ENCODE measurements at regions not wholly inside any gene's neighbourhood (a gene's known extent, or its start where the extent isn't known, plus 50 kb on each side); places are given as distances from the start of the nearest gene placed in this dataset.

GRCh38 chr12:24473097-24473496 lies 475.8 kb downstream of the BCAT1 start:
- DNase-seq (ENCODE audit: low spot score): no peak

GRCh38 chr12:24470050-24470449 lies 478.9 kb downstream of the BCAT1 start:
- no peak for DNase-seq (ENCODE audit: low spot score)

GRCh38 chr12:24469089-24469488 lies 479.8 kb downstream of the BCAT1 start:
- no peak for DNase-seq (ENCODE audit: low spot score)

DNA sequence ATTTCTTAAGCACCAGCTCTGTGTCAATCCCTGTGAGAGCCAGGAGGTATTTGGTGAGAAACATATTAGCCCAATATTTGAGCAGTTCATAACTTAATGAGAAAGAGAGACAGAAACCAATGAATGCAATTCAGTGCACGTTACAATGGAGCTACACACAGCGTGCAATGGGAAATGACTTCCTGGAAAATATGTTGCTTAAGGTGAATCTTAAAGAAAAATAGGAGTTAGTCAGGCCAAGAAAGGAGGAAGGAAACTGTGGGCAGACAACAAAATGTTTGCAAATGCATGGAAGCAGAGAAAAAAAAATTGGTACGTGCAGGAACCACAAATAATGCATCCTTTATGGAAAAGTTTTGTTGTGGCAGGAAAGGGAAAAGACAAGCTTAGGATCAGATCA lies 481.7 kb downstream of the BCAT1 start:
- DNase-seq (ENCODE audit: low spot score): no peak

DNA sequence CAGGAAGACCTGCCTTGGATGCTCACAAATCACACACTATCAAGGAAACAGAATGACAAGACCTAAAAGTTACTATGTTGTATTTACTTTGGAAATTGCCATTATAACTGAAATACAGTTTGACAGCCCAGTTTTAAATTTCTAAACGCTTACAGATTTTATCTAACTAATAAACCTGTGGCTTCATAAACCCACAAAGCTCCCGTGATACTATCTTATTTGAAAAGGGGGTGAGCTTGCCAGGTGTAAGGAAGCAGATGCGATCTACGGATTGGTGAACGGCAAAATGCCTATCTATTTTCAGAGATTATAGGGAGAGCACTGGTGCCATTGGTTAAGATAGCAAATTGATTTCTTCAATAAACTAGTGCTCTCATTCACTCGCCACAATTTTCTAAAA lies 485.5 kb downstream of the BCAT1 start:
- no peak for DNase-seq (ENCODE audit: low spot score)

GRCh38 chr12:24462946-24463345 lies 486.0 kb downstream of the BCAT1 start:
- DNase-seq (ENCODE audit: low spot score): no peak

- no peak for DNase-seq (ENCODE audit: low spot score)
Observed at GRCh38 chr12:24460506-24460905, 488.4 kb downstream of the BCAT1 start.

- DNase-seq (ENCODE audit: low spot score): no peak
Observed at GRCh38 chr12:24460099-24460498, 488.8 kb downstream of the BCAT1 start.

- no peak for DNase-seq (ENCODE audit: low spot score)
Observed at GRCh38 chr12:24455811-24456210, 493.1 kb downstream of the BCAT1 start.

DNA sequence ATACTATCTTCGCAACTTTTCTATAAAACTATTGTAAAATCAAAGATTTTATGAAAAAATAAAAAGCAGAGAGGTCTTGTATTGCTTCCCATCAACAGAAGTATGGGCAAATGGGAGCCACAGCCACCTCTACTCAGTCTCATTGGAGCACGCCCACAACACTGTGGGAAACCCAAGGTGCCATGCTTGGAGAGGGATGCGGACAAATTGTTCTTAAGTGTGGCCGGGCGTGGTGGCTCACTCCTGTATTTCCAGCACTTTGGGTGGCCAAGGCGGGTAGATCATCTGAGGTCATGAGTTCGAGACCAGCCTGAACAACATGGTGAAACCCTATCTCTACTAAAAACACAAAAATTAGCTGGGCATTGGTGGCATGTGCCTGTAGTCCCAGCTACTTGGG lies 498.2 kb upstream of the SOX5 start:
- DNase-seq (ENCODE audit: low spot score): no peak

DNA sequence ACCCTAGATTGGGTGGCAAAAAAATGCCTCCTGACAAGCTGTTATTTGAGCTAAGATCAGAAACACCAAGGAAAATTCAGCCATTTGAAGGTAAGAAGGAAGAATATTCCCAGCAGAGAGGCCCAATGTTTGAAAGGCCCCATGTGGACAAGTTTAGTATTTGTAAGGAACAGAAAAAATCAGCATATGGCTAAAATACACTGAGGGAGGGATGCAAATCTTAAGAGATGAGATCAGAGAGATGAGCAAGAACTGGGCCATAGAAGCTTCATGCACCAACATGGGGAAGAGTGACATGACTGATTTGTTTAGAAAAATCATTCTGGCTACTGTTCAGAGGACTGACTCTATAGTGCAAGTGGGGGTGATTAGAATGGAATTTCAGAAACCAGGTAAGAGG lies 496.8 kb upstream of the SOX5 start:
- DNase-seq (ENCODE audit: low spot score): no peak

GRCh38 chr12:24444634-24445033 lies 495.2 kb upstream of the SOX5 start:
- DNase-seq (ENCODE audit: low spot score): no peak

DNA sequence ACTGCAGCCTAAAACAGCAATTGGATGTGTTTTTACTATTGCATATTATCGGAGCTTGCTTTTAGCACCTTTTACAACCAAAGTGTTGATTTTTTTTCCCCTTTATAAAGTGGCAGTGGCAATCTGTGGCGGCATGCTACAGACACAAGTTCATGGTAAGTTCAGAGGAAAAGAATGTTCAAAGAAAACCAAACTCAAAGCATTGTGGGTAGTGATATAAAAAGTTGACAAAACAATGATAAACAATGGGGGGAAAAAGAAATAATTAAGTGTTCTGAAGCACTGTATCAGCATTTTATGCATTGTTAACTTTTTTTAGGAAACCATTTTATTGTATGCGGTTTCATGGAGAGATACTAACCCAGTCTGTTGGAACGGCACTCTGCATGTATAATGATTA lies 492.0 kb upstream of the SOX5 start:
- DNase-seq (ENCODE audit: low spot score): no peak

- DNase-seq (ENCODE audit: low spot score): no peak
Observed at GRCh38 chr12:24436667-24437066, 487.2 kb upstream of the SOX5 start.

GRCh38 chr12:24431872-24432271 lies 482.4 kb upstream of the SOX5 start:
- DNase-seq (ENCODE audit: low spot score): no peak

GRCh38 chr12:24427776-24428175 lies 478.3 kb upstream of the SOX5 start:
- DNase-seq (ENCODE audit: low spot score): no peak

- no peak for DNase-seq (ENCODE audit: low spot score)
Observed at GRCh38 chr12:24425601-24425970, 476.1 kb upstream of the SOX5 start.

DNA sequence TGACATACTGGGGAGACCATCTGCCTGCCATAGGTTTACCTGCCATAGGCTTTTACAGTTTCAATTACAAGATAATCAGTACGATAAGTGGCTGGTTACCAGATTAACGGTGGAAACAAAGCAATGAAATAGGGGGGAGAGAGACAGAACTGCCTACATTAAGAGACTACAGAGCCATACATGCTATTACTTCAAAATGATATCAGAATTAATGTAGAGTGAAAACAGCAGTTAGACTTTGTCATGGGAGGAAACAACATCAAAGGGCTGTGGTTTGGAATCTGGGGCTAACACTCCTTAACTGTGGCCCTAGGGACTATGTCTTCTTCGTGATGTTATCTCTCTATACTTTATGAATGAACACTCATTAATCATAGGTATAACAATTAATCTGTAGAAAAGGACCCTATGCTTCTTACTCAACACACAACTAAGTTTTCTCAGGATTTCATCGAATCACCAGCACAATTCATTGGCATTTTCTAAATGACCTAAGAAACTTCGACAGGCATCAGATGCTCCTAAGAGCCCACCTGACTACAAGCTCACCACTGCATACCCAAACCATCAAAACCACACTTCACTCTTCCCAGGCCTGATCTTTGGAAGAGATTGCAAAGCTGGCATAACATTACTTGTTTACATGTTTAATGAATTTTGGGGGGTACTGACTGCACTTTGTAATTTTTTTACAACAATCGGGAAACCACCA lies 475.6 kb upstream of the SOX5 start:
- no peak for DNase-seq (ENCODE audit: low spot score)

GRCh38 chr12:24424376-24424775 lies 474.9 kb upstream of the SOX5 start:
- DNase-seq (ENCODE audit: low spot score): no peak

- no peak for DNase-seq (ENCODE audit: low spot score)
Observed at GRCh38 chr12:24423611-24424010, 474.1 kb upstream of the SOX5 start.

DNA sequence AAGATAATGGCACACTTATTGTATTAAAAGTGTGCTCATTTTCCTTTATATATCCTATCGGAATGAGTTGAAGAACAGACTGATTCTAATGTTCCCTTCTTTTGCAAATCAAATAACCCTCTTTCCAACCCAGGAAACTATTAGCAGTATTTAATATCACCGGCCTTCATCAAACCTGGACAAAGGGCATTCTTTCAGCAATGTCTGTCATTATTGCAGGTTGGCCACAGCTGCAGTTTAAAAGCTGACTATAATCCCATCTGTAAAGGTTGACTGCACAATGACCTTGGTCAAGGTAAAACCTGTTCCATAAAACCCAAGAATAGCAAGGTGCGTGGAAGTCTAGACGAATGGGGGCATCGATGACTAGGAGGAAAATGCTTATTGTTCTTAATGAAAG lies 472.3 kb upstream of the SOX5 start:
- DNase-seq (ENCODE audit: low spot score): no peak

DNA sequence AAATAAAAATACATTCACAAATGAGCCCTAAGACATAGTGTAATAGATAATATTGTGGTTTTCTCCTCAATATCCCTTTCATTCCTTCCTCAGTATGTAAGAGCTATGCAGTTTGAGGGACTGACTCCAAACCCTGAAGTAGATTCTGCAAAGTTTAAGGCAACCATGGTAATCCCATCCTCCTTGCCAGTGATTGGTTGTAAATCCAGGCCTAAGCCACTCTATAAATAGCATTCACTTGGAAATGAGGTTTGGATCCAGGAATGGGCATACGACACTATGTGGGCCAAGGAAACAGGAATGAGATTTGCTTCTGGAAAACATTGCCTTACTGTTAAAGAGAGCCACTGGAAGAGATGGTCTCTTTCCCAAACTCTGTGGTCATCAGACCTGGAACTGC lies 468.7 kb upstream of the SOX5 start:
- DNase-seq (ENCODE audit: low spot score): no peak

DNA sequence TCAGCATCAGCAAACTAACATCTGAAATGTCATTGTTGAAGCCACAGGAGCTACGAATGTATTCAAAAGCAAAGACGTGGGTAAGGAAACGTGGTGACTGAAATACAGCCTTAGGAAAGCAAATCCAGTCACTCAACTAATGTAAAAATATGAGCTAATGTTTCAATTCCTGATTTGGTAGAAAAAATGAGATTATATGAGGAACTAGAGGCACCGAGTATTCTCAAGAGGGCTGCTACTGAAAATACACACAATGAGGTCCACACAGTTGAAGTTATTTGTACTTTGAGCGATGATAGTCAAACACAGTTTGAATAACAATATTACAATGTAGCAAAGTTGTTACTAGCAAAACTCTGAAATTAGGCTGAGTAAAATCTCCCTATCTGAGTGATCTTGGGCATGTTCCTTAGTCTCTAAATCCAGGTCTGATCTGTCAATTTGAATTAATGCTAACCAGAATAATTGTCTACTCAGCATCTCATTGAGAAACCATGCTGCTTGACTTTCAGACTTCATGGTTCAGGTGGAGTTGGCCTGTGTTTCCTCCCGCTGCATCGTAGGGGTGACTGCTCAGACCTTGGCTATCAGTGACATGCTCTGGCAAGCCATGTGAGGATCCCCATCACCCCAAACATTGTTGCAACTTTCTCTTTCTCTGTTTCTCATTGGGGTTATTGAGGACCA lies 467.1 kb upstream of the SOX5 start:
- DNase-seq (ENCODE audit: low spot score): no peak

- no peak for DNase-seq (ENCODE audit: low spot score)
Observed at GRCh38 chr12:24415934-24416333, 466.5 kb upstream of the SOX5 start.

Measured in putamen (tissue), 1 donor.